GM18505 (cell line): ENCODE measurements at regions not wholly inside any gene's neighbourhood (a gene's known extent, or its start where the extent isn't known, plus 50 kb on each side); places are given as distances from the start of the nearest gene placed in this dataset.
"Not testable (repeated sequence)": the region's sequence is repeated elsewhere in the genome, so short reads cannot be mapped to it uniquely, and the experiment has no call there.

Experiments used
- ATAC-seq: cut with Tn5 transposase; IDR thresholded peaks from one replicate; pipeline ENCODE4 v1.9.1; 2021; ENCODE audit not compliant: unreplicated experiment
- POLR2A ChIP-seq: IDR thresholded peaks from 4 replicates; pipeline ENCODE4 v1.6.1; 2011; ENCODE audit warnings: borderline replicate concordance; ENCODE audit not compliant: insufficient read depth, insufficient read length; ENCODE audit errors: extremely low read depth

DNA sequence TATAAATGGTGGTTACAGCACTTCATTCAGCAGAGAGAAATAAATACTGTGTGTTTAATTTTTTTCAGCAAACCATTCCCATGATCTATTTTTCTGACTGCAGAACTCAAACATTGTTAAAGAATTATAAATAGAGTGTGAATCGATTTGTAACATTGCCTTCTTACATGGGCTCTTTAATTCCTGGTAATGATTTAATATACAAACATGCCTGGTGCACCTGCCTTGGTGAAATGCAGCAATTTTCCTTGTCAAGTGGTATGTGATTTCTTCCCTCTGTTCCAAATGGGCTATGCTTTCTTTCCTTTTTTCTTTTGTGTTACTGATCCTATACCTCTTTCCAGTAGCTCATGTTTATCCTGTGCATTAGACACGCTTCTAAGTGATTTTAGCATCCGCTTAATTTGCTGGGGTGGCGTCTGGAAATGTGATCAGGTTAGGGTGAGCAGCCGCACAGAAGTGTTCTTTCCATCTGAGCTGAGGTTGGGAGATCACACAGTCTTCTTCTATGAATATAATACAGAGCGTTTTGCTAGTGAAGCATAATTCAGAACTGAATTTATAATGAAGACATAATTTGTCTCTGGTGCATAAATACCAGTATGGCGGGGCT, 94.3 kb upstream of the ITGB1 start:
- no peak for TF ChIP-seq POLR2A
- no peak for ATAC-seq

- ATAC-seq, result not testable (repeated sequence)
Observed at GRCh38 chr10:33049963-33050920, 92.2 kb upstream of the ITGB1 start.

GRCh38 chr10:33048223-33048622, 90.2 kb upstream of the ITGB1 start:
- TF ChIP-seq POLR2A, result no peak
- ATAC-seq, result no peak

GRCh38 chr10:33047655-33048054, 89.6 kb upstream of the ITGB1 start:
- ATAC-seq, result no peak
- no peak for TF ChIP-seq POLR2A

DNA sequence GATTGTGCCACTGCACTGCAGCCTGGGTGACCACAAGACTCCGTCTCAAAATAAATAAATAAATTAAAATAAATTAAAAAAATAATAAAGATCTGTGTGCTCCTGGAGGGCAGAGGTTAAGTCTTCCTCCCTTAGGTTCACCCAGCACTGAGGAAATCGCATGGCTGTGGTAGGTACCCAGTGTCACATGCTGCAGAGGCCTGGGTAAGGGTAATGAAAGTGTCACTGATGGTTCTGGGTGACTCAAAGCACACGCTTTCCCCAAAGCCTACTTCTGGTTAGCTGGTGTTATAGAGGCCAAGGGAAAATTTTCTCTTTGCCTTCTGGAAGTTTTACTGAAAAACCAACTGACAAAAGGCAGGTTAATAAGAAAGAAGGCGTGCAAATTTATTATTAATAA, 88.8 kb upstream of the ITGB1 start:
- TF ChIP-seq POLR2A, result no peak
- ATAC-seq, result no peak

- TF ChIP-seq POLR2A, result no peak
- no peak for ATAC-seq
Observed at GRCh38 chr10:33045421-33045820, 87.4 kb upstream of the ITGB1 start.

- TF ChIP-seq POLR2A, result no peak
- ATAC-seq, result no peak
Observed at GRCh38 chr10:33042565-33042964, 84.5 kb upstream of the ITGB1 start.

DNA sequence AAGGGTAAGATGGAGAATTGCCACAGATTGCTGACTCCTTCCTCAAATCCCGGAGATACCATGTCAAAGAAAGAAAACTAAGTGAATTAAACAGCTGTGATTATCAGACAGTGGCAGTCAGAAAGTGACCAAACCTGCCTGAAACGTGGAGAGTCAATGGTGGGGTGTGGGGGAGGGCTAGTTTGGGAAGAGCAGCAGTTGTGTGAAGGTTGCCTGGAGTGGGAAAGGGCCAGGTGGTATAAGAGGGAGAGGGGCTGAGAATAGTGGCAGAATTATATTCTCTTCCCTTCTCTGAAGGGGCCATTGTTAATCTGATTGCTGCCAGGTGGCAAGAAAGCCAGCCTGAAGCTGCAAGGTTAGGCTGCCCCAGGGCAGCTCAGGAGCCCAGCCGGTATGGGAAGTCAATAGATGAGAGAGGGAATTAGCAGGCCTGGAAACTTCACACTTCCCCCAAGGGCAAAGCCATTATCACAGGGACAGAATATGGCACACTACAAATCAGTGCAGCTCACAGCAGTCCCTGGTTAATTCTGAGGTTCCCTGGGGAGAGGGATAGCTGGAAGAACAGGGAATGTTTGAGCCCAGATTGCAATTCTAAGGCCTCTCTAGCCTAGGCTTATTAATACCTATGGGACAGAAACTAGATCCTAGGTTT, 83.9 kb upstream of the ITGB1 start:
- no peak for ATAC-seq
- no peak for TF ChIP-seq POLR2A

DNA sequence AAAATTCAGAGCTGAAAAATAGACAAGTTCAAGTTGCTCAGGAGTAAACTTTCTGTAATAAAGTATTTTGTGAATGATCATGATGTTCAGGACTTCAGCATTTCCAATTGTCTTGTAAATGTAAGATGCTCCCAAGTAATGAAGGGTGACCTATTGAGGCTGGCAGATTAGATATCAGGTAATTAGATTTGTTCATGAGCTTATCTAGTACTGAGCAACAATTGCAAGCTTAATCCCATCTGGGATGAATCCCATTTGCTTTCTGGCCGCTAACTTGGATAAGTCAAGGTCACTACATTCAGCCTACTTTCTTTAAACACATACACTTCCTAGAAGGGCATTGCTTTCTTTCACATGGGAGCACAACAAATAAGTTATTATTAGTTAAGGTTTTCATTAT, 82.4 kb upstream of the ITGB1 start:
- no peak for TF ChIP-seq POLR2A
- ATAC-seq, result no peak

GRCh38 chr10:33039181-33039580, 81.2 kb upstream of the ITGB1 start:
- no peak for TF ChIP-seq POLR2A
- no peak for ATAC-seq

- ATAC-seq, result no peak
- TF ChIP-seq POLR2A, result no peak
Observed at GRCh38 chr10:33038672-33039071, 80.6 kb upstream of the ITGB1 start.

- no peak for ATAC-seq
- no peak for TF ChIP-seq POLR2A
Observed at GRCh38 chr10:33037726-33038125, 79.7 kb upstream of the ITGB1 start.

- TF ChIP-seq POLR2A, result no peak
- ATAC-seq, result no peak
Observed at GRCh38 chr10:33036670-33037069, 78.6 kb upstream of the ITGB1 start.

- TF ChIP-seq POLR2A, result no peak
- no peak for ATAC-seq
Observed at GRCh38 chr10:33035411-33035810, 77.4 kb upstream of the ITGB1 start.

- no peak for TF ChIP-seq POLR2A
- ATAC-seq, result no peak
Observed at GRCh38 chr10:33034931-33035330, 76.9 kb upstream of the ITGB1 start.
